ENCODE measurements at regions not wholly inside any gene's neighbourhood (a gene's known extent, or its start where the extent isn't known, plus 50 kb on each side); places are given as distances from the start of the nearest gene placed in this dataset.

GRCh38 chr21:43278359-43278758 lies 109.6 kb downstream of the CRYAA start:
- intact Hi-C loops (cut with DNase I): no loop called here
- no peaks in the 10 kb centered on the region for H3K36me3 ChIP-seq
- H3K4me1 ChIP-seq: no peaks in the 10 kb centered on the region
- H3K9ac ChIP-seq (ENCODE audit: low read depth in 2 of 2, low read length in 2 of 2): no peak overlapping the region
- H3K4me3 ChIP-seq: no peak overlapping the region
- H3K27me3 ChIP-seq: no peaks in the 10 kb centered on the region
- H3K9me3 ChIP-seq: no peaks in the 10 kb centered on the region
- no peak for TF ChIP-seq CTCF (IDR thresholded peaks at IDR 0.05)
- no peak overlapping the region for H3K27ac ChIP-seq
- no peak for DNase-seq

GRCh38 chr21:43277481-43278351 lies 108.9 kb downstream of the CRYAA start:
- no peak overlapping the region for H3K27ac ChIP-seq
- no peaks in the 10 kb centered on the region for H3K9me3 ChIP-seq
- no peaks in the 10 kb centered on the region for H3K27me3 ChIP-seq

DNA sequence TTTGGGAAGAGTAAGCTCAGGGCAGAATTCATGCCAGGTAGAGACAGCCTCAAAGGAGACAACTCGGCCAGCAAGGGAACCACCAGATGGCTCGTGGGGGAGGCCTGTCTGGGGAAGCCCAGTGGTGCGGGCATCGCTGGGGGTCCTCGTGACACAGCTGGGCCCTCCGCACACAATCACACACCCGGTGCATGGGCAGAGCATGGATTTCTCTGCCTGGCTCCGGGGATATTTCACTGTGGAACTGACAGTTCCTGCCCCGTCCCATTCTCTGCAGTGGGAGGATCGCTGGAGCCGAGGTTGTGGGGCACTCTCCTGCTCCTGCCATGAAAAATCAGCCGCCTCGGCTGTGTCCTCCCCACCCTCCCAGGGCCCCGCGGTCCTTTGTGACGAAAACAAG lies 108.0 kb downstream of the CRYAA start:
- Histone ChIP-seq H3K9me3 (no peaks in the 10 kb centered on the region), H3K4me3 (no peak overlapping the region), H3K36me3 (no peaks in the 10 kb centered on the region), H3K27ac (no peak overlapping the region), H3K27me3 (no peaks in the 10 kb centered on the region), H3K4me1 (no peaks in the 10 kb centered on the region), H3K9ac (ENCODE audit: low read depth in 2 of 2, low read length in 2 of 2) (no peak overlapping the region)
- DNase-seq: no peak
- TF ChIP-seq CTCF (IDR thresholded peaks at IDR 0.05): no peak
- intact Hi-C loops (cut with DNase I): no loop called here

More at GRCh38 chr21:43277481-43278351, 108.9 kb downstream of the CRYAA start:
- Histone ChIP-seq H3K4me3 (no peak overlapping the region), H3K4me1 (no peaks in the 10 kb centered on the region), H3K36me3 (no peaks in the 10 kb centered on the region), H3K9ac (ENCODE audit: low read depth in 2 of 2, low read length in 2 of 2) (no peak overlapping the region)
- intact Hi-C loops (cut with DNase I): no loop called here
- DNase-seq: no peak
- TF ChIP-seq CTCF (IDR thresholded peaks at IDR 0.05): no peak

DNA sequence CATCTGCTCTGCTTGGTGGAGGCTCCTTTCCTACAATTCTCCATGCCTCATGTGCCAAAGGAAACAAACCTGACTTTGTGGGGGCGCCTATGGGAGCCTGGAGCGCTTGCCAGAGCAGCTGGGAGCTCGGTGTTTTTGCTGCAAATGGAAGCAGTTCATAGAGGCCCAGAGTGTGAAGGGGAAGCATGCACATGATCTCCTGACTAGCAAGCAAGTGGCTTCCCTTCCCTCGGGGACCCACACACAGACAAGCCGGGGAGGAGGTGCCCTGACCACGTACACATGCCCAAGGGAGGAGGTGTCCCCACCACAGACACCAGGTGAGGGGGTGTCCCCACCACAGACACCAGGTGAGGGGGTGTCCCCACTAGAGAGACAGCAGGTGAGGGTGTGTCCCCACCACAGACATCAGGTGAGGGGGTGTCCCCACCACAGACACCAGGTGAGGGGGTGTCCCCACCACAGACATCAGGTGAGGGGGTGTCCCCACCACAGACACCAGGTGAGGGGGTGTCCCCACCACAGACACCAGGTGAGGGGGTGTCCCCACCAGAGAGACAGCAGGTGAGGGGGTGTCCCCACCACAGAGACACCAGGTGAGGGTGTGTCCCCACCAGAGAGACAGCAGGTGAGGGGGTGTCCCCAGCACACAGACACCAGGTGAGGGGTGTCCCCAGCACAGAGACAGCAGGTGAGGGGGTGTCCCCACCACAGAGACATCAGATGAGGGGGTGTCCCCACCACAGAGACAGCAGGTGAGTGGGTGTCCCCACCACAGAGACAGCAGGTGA lies 106.8 kb downstream of the CRYAA start:
- no peaks in the 10 kb centered on the region for H3K9me3 ChIP-seq
- no peak overlapping the region for H3K27ac ChIP-seq
- no peak overlapping the region for H3K9ac ChIP-seq (ENCODE audit: low read depth in 2 of 2, low read length in 2 of 2)
- H3K4me1 ChIP-seq: no peaks in the 10 kb centered on the region
- intact Hi-C loops (cut with DNase I): no loop called here
- no peak overlapping the region for H3K4me3 ChIP-seq
- H3K27me3 ChIP-seq: no peaks in the 10 kb centered on the region
- no peak for DNase-seq
- no peaks in the 10 kb centered on the region for H3K36me3 ChIP-seq
- TF ChIP-seq CTCF (IDR thresholded peaks at IDR 0.05): no peak

GRCh38 chr21:43274946-43275310 lies 106.1 kb downstream of the CRYAA start:
- H3K9ac ChIP-seq (ENCODE audit: low read depth in 2 of 2, low read length in 2 of 2): no peak overlapping the region
- no peaks in the 10 kb centered on the region for H3K9me3 ChIP-seq
- no peak overlapping the region for H3K27ac ChIP-seq
- no peak overlapping the region for H3K4me3 ChIP-seq
- no peaks in the 10 kb centered on the region for H3K36me3 ChIP-seq
- H3K4me1 ChIP-seq: no peaks in the 10 kb centered on the region
- no peak for TF ChIP-seq CTCF (IDR thresholded peaks at IDR 0.05)
- no peaks in the 10 kb centered on the region for H3K27me3 ChIP-seq
- no peak for DNase-seq
- intact Hi-C loops (cut with DNase I): no loop called here
